Mucosa of descending colon (tissue), 3 donors: ENCODE measurements at regions not wholly inside any gene's neighbourhood (a gene's known extent, or its start where the extent isn't known, plus 50 kb on each side); places are given as distances from the start of the nearest gene placed in this dataset.

Source experiments
- ATAC-seq: fragments of 200-7000 bp; cut with Tn5 transposase; one replicate; pipeline ENCODE4 v1.9.1; 2020; ENCODE audit warnings: mild to moderate bottlenecking, moderate library complexity
- DNase-seq, 3 donors: peaks; one replicate each; pipeline ENCODE4 v3.0.0-alpha.2; 2020
- H3K36me3 ChIP-seq: fragments of 200-600 bp; one replicate; pipeline ENCODE4 v1.8.0; 2021; ENCODE audit warnings: low read depth, mild to moderate bottlenecking
- H3K4me1 ChIP-seq: fragments of 200-600 bp; one replicate; pipeline ENCODE4 v1.8.0; 2021; ENCODE audit warnings: low read depth, mild to moderate bottlenecking
- H3K4me3 ChIP-seq: fragments of 200-600 bp; one replicate; pipeline ENCODE4 v1.8.0; 2021; ENCODE audit warnings: mild to moderate bottlenecking
- H3K9me3 ChIP-seq: fragments of 200-600 bp; one replicate; pipeline ENCODE4 v1.8.0; 2021; ENCODE audit warnings: mild to moderate bottlenecking
- CTCF ChIP-seq: fragments of 200-600 bp; IDR thresholded peaks from one replicate; pipeline ENCODE4 v1.8.0; 2022; ENCODE audit warnings: antibody characterized with exemption, mild to moderate bottlenecking
- intact Hi-C, 2 donors: fragments of 100-400 bp; cut with DNase I in 1 of 2; cut with micrococcal nuclease in 1 of 2; formaldehyde crosslinking; loops; one replicate each; pipeline versions ENCODE4 v1.11.0 to v1.11.1; 2022; cut with DNase I, micrococcal nuclease
- donor health status: DM: no; HTN: no; CAD: no; lungs with moderate emphysema.
- donor health status: DM: no; HTN: no; CAD: no.
- donor health status: DM: no; HTN: yes; CAD: no.

DNA sequence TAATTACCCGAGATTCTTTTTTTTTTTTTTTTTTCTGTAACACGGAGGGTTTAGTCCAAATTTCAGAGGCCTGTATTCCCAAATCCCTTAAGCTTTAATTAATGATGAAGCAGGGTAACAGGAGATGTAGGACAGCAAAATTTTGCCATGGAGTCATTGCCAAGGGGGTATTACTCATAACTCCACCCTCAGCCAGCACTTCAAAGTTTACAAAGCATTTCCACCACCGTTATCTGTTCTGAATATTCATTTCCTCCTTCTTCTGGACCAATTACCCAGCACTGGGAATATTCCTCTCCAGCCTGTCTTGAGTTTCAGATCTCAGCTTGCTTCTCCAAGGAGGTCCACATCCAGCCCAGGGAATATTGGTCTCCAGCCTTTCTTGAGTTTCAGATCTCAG, 747.5 kb upstream of the EEF2KMT start:
- H3K4me3 ChIP-seq = no peak overlapping the region
- H3K4me1 ChIP-seq = no peaks in the 10 kb centered on the region
- no peak for ATAC-seq
- DNase-seq = no peak
- no peak for TF ChIP-seq CTCF
- no peaks in the 10 kb centered on the region for H3K36me3 ChIP-seq
- intact Hi-C loops = no loop called here
- H3K9me3 ChIP-seq = no peaks in the 10 kb centered on the region

GRCh38 chr16:5841974-5842373, 744.4 kb upstream of the EEF2KMT start:
- H3K36me3 ChIP-seq = no peaks in the 10 kb centered on the region
- intact Hi-C loops = no loop called here
- no peak overlapping the region for H3K4me3 ChIP-seq
- DNase-seq (no peak), ATAC-seq (no peak)
- no peaks in the 10 kb centered on the region for H3K4me1 ChIP-seq
- H3K9me3 ChIP-seq = no peaks in the 10 kb centered on the region
- no peak for TF ChIP-seq CTCF

GRCh38 chr16:5838725-5839124, 741.1 kb upstream of the EEF2KMT start:
- ATAC-seq = no peak
- no peak for TF ChIP-seq CTCF
- intact Hi-C loops = no loop called here
- no peak for DNase-seq
- H3K4me1 ChIP-seq = no peaks in the 10 kb centered on the region
- no peaks in the 10 kb centered on the region for H3K9me3 ChIP-seq
- H3K36me3 ChIP-seq = no peaks in the 10 kb centered on the region
- no peak overlapping the region for H3K4me3 ChIP-seq

DNA sequence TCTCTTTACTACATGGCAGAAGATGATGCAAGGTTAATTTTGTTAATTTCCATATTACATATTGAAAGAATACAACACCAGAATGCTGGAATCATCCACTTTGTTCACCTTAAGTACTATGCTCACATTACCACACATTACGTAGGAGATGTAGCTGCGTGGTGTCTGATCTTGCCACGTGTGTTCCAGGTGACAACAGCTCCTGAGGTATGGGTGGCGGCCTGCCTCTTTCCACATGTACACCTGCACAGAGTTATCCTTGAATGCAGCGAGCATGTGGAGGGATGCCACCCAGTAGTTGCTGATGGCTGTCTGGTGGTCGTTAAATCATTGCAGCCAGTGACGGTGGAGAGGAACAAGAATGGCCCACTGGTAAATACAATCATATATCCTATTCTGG, 740.5 kb upstream of the EEF2KMT start:
- Histone ChIP-seq H3K4me3 (no peak overlapping the region), H3K9me3 (no peaks in the 10 kb centered on the region), H3K36me3 (no peaks in the 10 kb centered on the region), H3K4me1 (no peaks in the 10 kb centered on the region)
- no peak for TF ChIP-seq CTCF
- ATAC-seq = no peak
- no peak for DNase-seq
- intact Hi-C loops = no loop called here

DNA sequence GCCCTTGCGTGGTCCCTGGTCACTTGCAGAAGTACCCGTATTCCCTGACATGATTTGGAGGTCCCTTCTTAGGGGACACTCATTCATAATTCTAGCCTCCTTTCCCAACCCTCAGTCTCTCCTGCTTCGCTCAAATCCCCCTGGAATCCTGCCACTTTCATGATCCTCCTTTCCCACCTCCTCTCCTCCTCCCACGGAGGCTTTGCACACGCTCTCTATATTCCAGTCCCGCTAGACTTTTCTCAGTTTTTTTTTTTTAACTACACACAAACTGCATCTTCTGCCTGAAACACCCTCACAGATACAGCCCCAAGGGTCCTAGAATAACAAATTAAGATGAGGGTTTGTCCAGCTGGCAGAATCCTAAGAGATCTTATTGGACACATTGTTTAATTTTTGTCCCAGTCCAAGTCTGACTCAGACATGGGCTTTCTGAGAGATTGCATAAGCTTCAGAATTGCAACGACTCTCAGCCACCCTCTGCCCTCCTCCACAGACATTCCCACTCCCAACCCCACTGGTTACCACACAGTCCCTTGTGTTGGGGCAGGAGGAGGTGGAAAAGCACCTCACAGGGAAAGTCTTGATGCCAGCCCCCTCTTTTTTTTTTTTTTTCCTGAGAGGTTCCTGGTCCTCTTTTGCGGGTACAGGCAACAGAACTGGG, 739.5 kb upstream of the EEF2KMT start:
- H3K36me3 ChIP-seq = no peaks in the 10 kb centered on the region
- H3K4me1 ChIP-seq = no peaks in the 10 kb centered on the region
- no peak for DNase-seq
- no peaks in the 10 kb centered on the region for H3K9me3 ChIP-seq
- no peak for TF ChIP-seq CTCF
- no peak overlapping the region for H3K4me3 ChIP-seq
- intact Hi-C loops = no loop called here
- ATAC-seq = no peak

GRCh38 chr16:5835876-5836275, 738.3 kb upstream of the EEF2KMT start:
- H3K36me3 ChIP-seq = no peaks in the 10 kb centered on the region
- no peaks in the 10 kb centered on the region for H3K4me1 ChIP-seq
- H3K4me3 ChIP-seq = no peak overlapping the region
- TF ChIP-seq CTCF = no peak
- intact Hi-C loops = no loop called here
- no peaks in the 10 kb centered on the region for H3K9me3 ChIP-seq
- ATAC-seq (no peak), DNase-seq (no peak)
